KMS-11 (cell line): ENCODE measurements at regions not wholly inside any gene's neighbourhood (a gene's known extent, or its start where the extent isn't known, plus 50 kb on each side); places are given as distances from the start of the nearest gene placed in this dataset.

Experiments used
- H2AFZ ChIP-seq: fragments of 200-600 bp; sonication (generic); 2 replicates; pipeline ENCODE4 v1.6.1; 2016; ENCODE audit warnings: antibody characterized with exemption, mixed run types, low read depth
- H3K27ac ChIP-seq: fragments of 200-600 bp; sonication (generic); 2 replicates; pipeline ENCODE4 v1.6.1; 2016; ENCODE audit warnings: mild to moderate bottlenecking, mixed run types
- H3K27me3 ChIP-seq: fragments of 200-600 bp; sonication (generic); 2 replicates; pipeline ENCODE4 v1.6.1; 2017; ENCODE audit warnings: mild to moderate bottlenecking, low read depth, mixed run types, moderate library complexity; ENCODE audit not compliant: insufficient read depth
- H3K36me3 ChIP-seq: fragments of 200-600 bp; sonication (generic); 2 replicates; pipeline ENCODE4 v1.6.1; 2017; ENCODE audit warnings: mild to moderate bottlenecking, mixed run types; ENCODE audit not compliant: insufficient read depth
- H3K4me1 ChIP-seq: fragments of 200-600 bp; sonication (generic); 2 replicates; pipeline ENCODE4 v1.6.1; 2016; ENCODE audit warnings: mild to moderate bottlenecking, low read depth, mixed run types; ENCODE audit not compliant: poor library complexity, severe bottlenecking
- H3K4me2 ChIP-seq: fragments of 200-600 bp; sonication (generic); 2 replicates; pipeline ENCODE4 v1.7.0; 2016; ENCODE audit warnings: mild to moderate bottlenecking, mixed run types
- H3K4me3 ChIP-seq: fragments of 200-600 bp; sonication (generic); IDR thresholded peaks from 2 replicates; pipeline ENCODE4 v1.6.1; 2017; ENCODE audit warnings: low read depth, low read length, mixed read lengths; ENCODE audit not compliant: insufficient read depth
- H3K79me2 ChIP-seq: fragments of 200-600 bp; sonication (generic); 2 replicates; pipeline ENCODE4 v1.6.1; 2016; ENCODE audit warnings: low read depth, mixed run types; ENCODE audit not compliant: insufficient read depth
- H3K9ac ChIP-seq: fragments of 200-600 bp; sonication (generic); 2 replicates; pipeline ENCODE4 v1.6.1; 2016; ENCODE audit warnings: mild to moderate bottlenecking, mixed run types
- H4K20me1 ChIP-seq: fragments of 200-600 bp; sonication (generic); 2 replicates; pipeline ENCODE4 v1.6.1; 2016; ENCODE audit warnings: mild to moderate bottlenecking, mixed run types; ENCODE audit not compliant: insufficient read depth
- TF ChIP-seq, protein P1 (sequence below): fragments of 200-600 bp; sonication (generic); conservative IDR thresholded peaks from 2 replicates; pipeline ENCODE4 v1.6.1; 2017; ENCODE audit warnings: low read depth, mild to moderate bottlenecking, antibody characterized with exemption, low read length, moderate library complexity, mixed read lengths

DNA sequence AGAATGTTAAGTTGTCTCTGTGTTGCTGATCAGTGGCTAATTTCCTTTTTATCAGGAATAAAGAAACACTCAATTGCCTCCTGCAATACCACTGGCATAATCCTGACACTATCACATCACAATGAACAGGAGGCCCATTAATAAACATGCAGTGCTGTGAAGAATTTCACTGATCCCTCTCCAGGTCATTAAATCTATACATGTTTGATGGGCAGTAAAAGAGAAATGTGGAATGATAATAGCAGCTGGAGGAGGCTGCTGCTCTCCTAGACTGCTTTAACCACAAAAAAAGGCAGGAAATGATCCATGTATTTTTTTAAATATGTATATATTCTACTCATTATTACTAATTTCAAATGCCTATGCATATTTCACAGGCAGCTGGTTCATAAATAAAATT is 202.1 kb downstream of the CENPC start:
- Histone ChIP-seq H3K9ac (no peak overlapping the region), H3K4me1 (no peaks in the 10 kb centered on the region), H3K27ac (no peak overlapping the region), H3K4me2 (no peak overlapping the region), H3K79me2 (no peaks in the 10 kb centered on the region), H4K20me1 (no peaks in the 10 kb centered on the region), H3K36me3 (no peaks in the 10 kb centered on the region), H3K27me3 (no peaks in the 10 kb centered on the region), H2AFZ (no peak overlapping the region), H3K4me3 (no peak overlapping the region)
- TF ChIP-seq, protein P1, sequence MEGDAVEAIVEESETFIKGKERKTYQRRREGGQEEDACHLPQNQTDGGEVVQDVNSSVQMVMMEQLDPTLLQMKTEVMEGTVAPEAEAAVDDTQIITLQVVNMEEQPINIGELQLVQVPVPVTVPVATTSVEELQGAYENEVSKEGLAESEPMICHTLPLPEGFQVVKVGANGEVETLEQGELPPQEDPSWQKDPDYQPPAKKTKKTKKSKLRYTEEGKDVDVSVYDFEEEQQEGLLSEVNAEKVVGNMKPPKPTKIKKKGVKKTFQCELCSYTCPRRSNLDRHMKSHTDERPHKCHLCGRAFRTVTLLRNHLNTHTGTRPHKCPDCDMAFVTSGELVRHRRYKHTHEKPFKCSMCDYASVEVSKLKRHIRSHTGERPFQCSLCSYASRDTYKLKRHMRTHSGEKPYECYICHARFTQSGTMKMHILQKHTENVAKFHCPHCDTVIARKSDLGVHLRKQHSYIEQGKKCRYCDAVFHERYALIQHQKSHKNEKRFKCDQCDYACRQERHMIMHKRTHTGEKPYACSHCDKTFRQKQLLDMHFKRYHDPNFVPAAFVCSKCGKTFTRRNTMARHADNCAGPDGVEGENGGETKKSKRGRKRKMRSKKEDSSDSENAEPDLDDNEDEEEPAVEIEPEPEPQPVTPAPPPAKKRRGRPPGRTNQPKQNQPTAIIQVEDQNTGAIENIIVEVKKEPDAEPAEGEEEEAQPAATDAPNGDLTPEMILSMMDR = no peak

DNA sequence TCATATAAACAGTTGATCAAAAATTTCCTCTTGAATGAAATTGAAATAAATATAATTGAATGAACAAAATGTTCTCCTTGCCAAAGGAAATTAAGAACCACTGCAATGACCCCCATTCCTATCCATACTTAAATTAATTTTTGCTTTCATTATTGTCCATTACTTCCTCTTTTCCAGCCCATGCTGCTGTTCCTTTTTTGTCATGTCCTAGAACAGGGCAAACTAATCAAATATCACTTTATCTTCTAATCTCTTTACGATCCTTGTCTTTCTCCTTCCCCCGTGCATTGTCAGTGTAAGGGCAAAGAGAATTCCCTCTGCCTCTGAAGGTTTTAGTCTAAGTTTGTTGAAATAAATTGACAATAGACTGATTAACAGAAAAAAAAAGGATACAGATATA is 203.0 kb downstream of the CENPC start:
- no peaks in the 10 kb centered on the region for H4K20me1 ChIP-seq
- H3K4me1 ChIP-seq = no peaks in the 10 kb centered on the region
- no peak overlapping the region for H2AFZ ChIP-seq
- H3K27ac ChIP-seq = no peak overlapping the region
- no peak overlapping the region for H3K4me2 ChIP-seq
- H3K4me3 ChIP-seq = no peak overlapping the region
- no peak overlapping the region for H3K9ac ChIP-seq
- TF ChIP-seq, protein P1 = no peak
- no peaks in the 10 kb centered on the region for H3K27me3 ChIP-seq
- H3K79me2 ChIP-seq = no peaks in the 10 kb centered on the region
- H3K36me3 ChIP-seq = no peaks in the 10 kb centered on the region

DNA sequence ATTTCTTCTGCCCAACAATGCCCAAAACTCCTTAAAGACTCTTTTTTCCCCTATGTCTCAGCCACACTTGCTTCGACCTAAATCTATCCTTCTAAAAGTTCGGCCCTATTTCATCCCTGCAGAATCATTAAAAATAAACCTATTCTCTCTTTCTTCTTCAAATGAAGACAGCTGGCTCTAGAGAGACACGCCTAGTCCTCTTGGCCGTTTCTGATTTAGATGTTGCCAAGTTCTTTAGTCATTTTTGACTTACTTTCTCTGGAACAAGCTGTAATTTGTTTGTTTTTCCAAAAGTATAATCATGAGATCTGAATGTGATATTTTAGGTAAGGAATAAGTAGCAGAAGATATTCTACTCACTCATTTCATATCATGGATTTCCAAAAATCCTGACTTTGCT is 211.6 kb downstream of the CENPC start:
- Histone ChIP-seq H3K4me2 (no peak overlapping the region), H3K27ac (no peak overlapping the region), H3K9ac (no peak overlapping the region), H2AFZ (no peak overlapping the region), H3K4me1 (no peaks in the 10 kb centered on the region), H3K79me2 (no peaks in the 10 kb centered on the region), H3K36me3 (no peaks in the 10 kb centered on the region), H3K27me3 (no peaks in the 10 kb centered on the region), H4K20me1 (no peaks in the 10 kb centered on the region), H3K4me3 (no peak overlapping the region)
- TF ChIP-seq, protein P1 = no peak

DNA sequence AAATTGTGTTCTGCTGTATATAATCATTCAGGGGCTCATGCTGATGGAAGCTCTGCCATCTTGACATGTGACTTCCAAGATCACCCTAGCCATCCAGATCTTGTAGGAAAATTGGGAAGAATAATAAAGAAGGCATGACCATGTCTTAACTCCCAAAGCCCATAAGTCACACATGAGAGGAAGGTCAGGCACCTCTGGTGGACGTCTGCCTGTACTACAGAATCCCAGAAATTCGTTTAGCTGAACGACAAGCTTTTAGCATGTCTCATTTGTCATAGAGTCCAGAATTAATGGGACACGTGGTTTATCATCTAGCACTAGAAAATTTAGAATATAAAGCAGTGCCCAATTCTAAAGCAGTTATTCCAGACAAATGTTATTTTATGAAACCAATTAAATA is 212.7 kb downstream of the CENPC start:
- Histone ChIP-seq H3K79me2 (no peaks in the 10 kb centered on the region), H3K4me2 (no peak overlapping the region), H3K27ac (no peak overlapping the region), H3K4me1 (no peaks in the 10 kb centered on the region), H4K20me1 (no peaks in the 10 kb centered on the region), H3K27me3 (no peaks in the 10 kb centered on the region), H2AFZ (no peak overlapping the region), H3K9ac (no peak overlapping the region), H3K36me3 (no peaks in the 10 kb centered on the region), H3K4me3 (no peak overlapping the region)
- TF ChIP-seq, protein P1 = peak; percentile 66

DNA sequence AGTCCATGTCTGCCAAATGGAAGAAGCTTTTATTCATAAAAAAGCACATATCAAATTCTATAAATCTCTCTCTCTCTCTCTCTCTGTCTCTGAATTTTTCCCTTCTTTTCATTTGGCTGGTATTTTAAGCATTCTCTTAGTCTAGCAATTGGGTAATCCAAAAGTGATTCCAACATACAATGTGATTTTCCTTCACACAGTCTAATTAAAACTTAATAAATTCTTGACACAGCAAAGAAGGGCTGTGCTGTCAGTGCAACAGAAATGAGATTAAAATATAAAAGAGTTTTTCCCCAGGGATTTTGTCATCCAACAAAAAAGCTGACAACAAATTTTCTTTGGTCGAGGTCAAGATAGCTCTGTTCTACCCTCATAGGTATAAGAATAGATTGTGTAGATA is 216.9 kb downstream of the CENPC start:
- no peak overlapping the region for H2AFZ ChIP-seq
- no peaks in the 10 kb centered on the region for H3K27me3 ChIP-seq
- no peak overlapping the region for H3K27ac ChIP-seq
- no peak overlapping the region for H3K9ac ChIP-seq
- no peak overlapping the region for H3K4me3 ChIP-seq
- TF ChIP-seq, protein P1 = no peak
- no peaks in the 10 kb centered on the region for H4K20me1 ChIP-seq
- no peaks in the 10 kb centered on the region for H3K79me2 ChIP-seq
- no peaks in the 10 kb centered on the region for H3K36me3 ChIP-seq
- H3K4me1 ChIP-seq = no peaks in the 10 kb centered on the region
- no peak overlapping the region for H3K4me2 ChIP-seq
